ENCODE measurements at regions not wholly inside any gene's neighbourhood (a gene's known extent, or its start where the extent isn't known, plus 50 kb on each side); places are given as distances from the start of the nearest gene placed in this dataset.

DNA sequence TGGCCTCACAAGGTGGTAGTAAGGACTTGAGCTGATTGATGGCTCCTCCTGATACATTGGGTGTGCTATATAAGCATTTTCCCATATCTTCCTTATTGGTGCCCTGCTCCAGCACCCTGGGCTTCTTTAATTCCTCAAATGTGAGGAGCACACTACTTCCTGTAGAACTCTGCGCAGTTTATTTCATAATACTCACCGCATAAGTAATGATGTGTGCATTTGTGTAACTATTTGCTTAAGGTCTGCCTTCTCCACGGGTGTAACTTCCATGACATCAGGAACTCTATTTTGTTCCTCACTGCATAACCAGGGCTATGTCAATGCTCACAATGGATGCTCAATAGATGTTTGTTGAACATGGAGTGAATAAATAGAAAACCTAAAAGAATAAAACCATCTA is 392.2 kb downstream of the SEC23A start:
- TF ChIP-seq CTCF (IDR thresholded peaks at IDR 0.05 in 2 of 3, conservative IDR thresholded peaks at IDR 0.05 in 1 of 3; ENCODE audit: borderline replicate concordance in 1 of 3, insufficient read depth in 1 of 3, low read depth in 2 of 3, low read length in 2 of 3) (no peak), RAD21 (IDR thresholded peaks at IDR 0.05; ENCODE audit: low read depth) (no peak), ATF3 (IDR thresholded peaks at IDR 0.05) (no peak), FOSL1 (IDR thresholded peaks at IDR 0.05; ENCODE audit: low read depth) (no peak), POLR2A (IDR thresholded peaks at IDR 0.05; ENCODE audit: borderline replicate concordance, extremely low read depth, insufficient read depth, insufficient read length) (no peak), EZH2phosphoT487 (IDR thresholded peaks at IDR 0.05; ENCODE audit: borderline replicate concordance) (no peak), JUND (IDR thresholded peaks at IDR 0.05) (no peak), POLR2AphosphoS5 (IDR thresholded peaks at IDR 0.05; ENCODE audit: low read depth, low read length) (no peak), EZH2 (IDR thresholded peaks at IDR 0.05) (no peak), EGR1 (IDR thresholded peaks at IDR 0.05; ENCODE audit: low read depth) (no peak), ZNF274 (IDR thresholded peaks at IDR 0.05; ENCODE audit: low read depth, low read length) (no peak), ZFX (IDR thresholded peaks at IDR 0.05) (no peak), CEBPB (IDR thresholded peaks at IDR 0.05; ENCODE audit: low read depth) (no peak)

All from HCT116 (cell line).